Endothelial cell (in vitro differentiated cells): ENCODE measurements at regions not wholly inside any gene's neighbourhood (a gene's known extent, or its start where the extent isn't known, plus 50 kb on each side); places are given as distances from the start of the nearest gene placed in this dataset.

Experiments
- DNase-seq: peaks from one replicate; pipeline ENCODE4 v3.0.0; 2021; ENCODE audit warnings: low spot score
- H3K27ac Mint-ChIP-seq: one replicate; pipeline ENCODE4 v1.8.0; 2021; ENCODE audit warnings: mixed read lengths, inconsistent platforms; ENCODE audit not compliant: unreplicated experiment
- H3K27me3 Mint-ChIP-seq: one replicate; pipeline ENCODE4 v1.8.0; 2021; ENCODE audit warnings: mild to moderate bottlenecking, moderate library complexity, mixed read lengths, inconsistent platforms; ENCODE audit not compliant: unreplicated experiment
- H3K36me3 Mint-ChIP-seq: one replicate; pipeline ENCODE4 v1.8.0; 2021; ENCODE audit warnings: mild to moderate bottlenecking, low read depth, mixed read lengths, inconsistent platforms; ENCODE audit not compliant: unreplicated experiment
- H3K4me1 Mint-ChIP-seq: one replicate; pipeline ENCODE4 v1.8.0; 2021; ENCODE audit warnings: mild to moderate bottlenecking, mixed read lengths, inconsistent platforms; ENCODE audit not compliant: unreplicated experiment
- H3K4me3 Mint-ChIP-seq: one replicate; pipeline ENCODE4 v1.8.0; 2021; ENCODE audit warnings: mild to moderate bottlenecking, mixed read lengths, inconsistent platforms; ENCODE audit not compliant: unreplicated experiment
- H3K9me3 Mint-ChIP-seq: one replicate; pipeline ENCODE4 v1.8.0; 2021; ENCODE audit warnings: mixed read lengths, inconsistent platforms; ENCODE audit not compliant: unreplicated experiment
- TF ChIP-seq, protein P1 (sequence below): fragments of 200-600 bp; sonication (generic); IDR thresholded peaks from one replicate; pipeline ENCODE4 v1.5.0; 2021; ENCODE audit warnings: antibody characterized with exemption; ENCODE audit not compliant: unreplicated experiment

DNA sequence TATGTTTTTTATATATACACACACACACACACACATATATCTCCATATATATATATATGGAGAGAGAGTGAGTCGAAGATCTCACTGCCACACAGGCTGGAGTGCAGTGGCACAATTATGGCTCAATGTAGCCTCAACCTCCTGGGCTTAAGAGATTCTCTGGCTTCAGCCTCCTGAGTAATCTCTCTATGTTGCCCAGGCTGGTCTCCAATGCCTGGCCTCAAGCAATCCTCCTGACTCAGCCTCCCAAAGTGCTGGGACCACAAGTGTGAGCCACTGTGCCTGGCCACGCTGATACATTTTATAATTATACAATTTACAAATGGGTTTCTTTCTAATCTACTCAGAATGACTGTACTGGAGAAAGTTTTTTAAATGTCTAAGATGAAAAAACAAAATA lies 664.2 kb downstream of the PTPRC start:
- Mint-ChIP-seq H3K9me3 (no peaks in the 10 kb centered on the region), H3K36me3 (no peaks in the 10 kb centered on the region), H3K27ac (no peak overlapping the region), H3K4me3 (no peak overlapping the region), H3K4me1 (no peaks in the 10 kb centered on the region), H3K27me3 (no peaks in the 10 kb centered on the region)
- TF ChIP-seq, protein P1, sequence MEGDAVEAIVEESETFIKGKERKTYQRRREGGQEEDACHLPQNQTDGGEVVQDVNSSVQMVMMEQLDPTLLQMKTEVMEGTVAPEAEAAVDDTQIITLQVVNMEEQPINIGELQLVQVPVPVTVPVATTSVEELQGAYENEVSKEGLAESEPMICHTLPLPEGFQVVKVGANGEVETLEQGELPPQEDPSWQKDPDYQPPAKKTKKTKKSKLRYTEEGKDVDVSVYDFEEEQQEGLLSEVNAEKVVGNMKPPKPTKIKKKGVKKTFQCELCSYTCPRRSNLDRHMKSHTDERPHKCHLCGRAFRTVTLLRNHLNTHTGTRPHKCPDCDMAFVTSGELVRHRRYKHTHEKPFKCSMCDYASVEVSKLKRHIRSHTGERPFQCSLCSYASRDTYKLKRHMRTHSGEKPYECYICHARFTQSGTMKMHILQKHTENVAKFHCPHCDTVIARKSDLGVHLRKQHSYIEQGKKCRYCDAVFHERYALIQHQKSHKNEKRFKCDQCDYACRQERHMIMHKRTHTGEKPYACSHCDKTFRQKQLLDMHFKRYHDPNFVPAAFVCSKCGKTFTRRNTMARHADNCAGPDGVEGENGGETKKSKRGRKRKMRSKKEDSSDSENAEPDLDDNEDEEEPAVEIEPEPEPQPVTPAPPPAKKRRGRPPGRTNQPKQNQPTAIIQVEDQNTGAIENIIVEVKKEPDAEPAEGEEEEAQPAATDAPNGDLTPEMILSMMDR, result no peak
- DNase-seq, result no peak

DNA sequence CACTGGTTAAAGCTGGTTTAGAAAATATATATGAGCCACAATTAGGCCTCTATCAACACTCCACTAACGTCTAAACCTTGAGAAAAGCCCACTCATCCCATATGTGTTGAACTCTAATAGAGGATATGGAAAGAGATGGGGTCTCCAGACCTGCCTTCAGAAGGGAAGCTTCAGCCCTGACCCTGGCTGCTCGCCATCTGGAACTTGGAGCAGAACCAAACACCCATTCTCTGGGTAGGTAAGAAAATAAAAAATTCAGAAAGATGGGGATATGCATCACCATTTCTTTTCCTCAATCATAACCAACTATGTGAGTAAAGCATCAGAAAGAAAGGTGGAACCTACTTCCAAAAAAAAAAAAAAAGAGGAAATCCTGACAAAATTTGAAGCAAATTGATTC lies 666.2 kb downstream of the PTPRC start:
- H3K27me3 Mint-ChIP-seq, result no peaks in the 10 kb centered on the region

DNA sequence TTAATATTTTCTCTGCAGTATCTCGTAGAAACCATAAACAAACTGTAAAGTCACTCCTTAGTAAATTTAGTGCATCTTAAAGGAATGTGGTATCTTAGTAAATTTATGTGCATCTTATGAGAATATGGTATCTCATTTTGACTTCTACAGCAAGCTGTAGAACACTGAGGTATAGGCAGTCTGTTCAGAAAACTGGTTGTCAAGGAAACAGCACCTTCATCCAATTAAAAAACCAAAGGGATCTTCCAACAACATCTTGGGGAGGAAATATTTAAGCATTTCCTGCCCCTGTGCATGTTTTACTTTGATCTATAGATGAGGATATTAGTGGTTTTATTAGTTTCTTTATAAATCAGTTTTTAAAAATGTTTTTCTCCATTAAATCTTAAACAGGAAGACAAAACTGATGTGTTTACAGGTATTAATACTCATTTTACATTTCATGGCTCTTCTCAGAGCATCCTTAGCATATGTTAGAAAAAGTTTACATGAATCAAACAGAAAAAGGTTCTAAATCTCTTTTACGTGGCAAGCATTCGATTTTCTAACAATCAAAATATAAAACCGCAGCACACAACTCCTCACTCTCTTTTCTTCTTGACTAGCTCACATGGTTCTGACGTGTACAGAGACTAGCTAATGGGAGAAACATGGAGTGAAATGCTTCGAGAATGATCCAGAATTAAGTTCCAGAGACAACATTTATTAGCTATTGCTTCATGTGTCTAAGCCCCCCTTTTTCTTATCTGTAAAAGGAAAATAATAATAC lies 668.8 kb downstream of the PTPRC start:
- no peaks in the 10 kb centered on the region for H3K36me3 Mint-ChIP-seq
- H3K9me3 Mint-ChIP-seq, result no peaks in the 10 kb centered on the region
- H3K4me3 Mint-ChIP-seq, result no peak overlapping the region
- H3K27me3 Mint-ChIP-seq, result no peaks in the 10 kb centered on the region
- H3K4me1 Mint-ChIP-seq, result peaks cover 5% of the 10 kb centered on the region
- H3K27ac Mint-ChIP-seq, result no peak overlapping the region
- DNase-seq, result no peak
- TF ChIP-seq, protein P1, result no peak

More for the DNA sequence above, 666.2 kb downstream of the PTPRC start:
- no peak for DNase-seq
- Mint-ChIP-seq H3K27ac (no peak overlapping the region), H3K4me3 (no peak overlapping the region), H3K9me3 (no peaks in the 10 kb centered on the region), H3K4me1 (no peaks in the 10 kb centered on the region), H3K36me3 (no peaks in the 10 kb centered on the region)
- TF ChIP-seq, protein P1, result no peak

DNA sequence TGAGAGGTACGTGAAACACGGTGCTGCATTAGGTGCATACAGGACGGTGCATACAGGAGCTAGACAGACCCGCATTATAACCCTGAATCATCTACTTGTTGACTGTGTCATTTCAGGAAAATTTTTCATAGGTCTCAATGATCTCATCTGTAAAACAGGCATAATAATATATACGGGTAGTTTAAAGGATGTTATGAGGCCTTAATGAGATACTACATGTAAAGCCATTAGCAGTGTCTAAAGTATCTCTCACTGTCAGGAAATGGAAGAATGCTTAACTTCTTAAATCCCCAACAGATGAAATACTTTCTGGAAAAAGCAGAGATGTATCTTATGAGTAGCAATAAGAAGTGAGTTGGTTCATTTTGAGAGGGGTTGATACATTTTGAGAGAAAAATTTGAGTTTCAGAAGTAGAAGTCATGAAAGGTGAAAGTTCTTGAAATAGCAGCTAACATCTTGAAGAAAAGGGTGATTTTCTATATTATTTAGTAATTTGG lies 669.6 kb downstream of the PTPRC start:
- Mint-ChIP-seq H3K36me3 (no peaks in the 10 kb centered on the region), H3K4me1 (peaks cover 10% of the 10 kb centered on the region), H3K4me3 (no peak overlapping the region), H3K9me3 (no peaks in the 10 kb centered on the region), H3K27me3 (no peaks in the 10 kb centered on the region), H3K27ac (no peak overlapping the region)
- no peak for DNase-seq
- TF ChIP-seq, protein P1, result no peak

DNA sequence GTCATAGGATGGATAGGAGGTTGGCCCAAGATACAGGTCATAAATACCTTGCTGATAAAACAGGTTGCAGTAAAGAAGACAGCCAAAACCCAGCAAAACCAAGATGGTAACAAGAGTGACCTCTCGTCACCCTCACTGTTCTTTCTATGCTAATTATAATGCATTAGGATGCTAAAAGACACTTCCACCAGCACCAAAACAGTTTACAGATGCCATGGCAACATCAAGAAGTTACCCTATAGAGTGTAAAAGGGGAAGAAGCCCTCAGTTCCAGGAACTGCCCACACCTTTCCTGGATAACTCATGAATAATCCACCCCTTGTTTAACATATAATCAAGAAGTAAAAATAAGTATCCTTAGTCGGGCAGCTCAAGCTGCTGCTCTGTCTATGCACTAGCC lies 671.9 kb downstream of the PTPRC start:
- TF ChIP-seq, protein P1, result no peak
- Mint-ChIP-seq H3K4me3 (no peak overlapping the region), H3K36me3 (no peaks in the 10 kb centered on the region), H3K27ac (no peak overlapping the region), H3K27me3 (no peaks in the 10 kb centered on the region), H3K9me3 (no peaks in the 10 kb centered on the region), H3K4me1 (peaks cover 10% of the 10 kb centered on the region)
- DNase-seq, result no peak
